ENCODE measurements at regions not wholly inside any gene's neighbourhood (a gene's known extent, or its start where the extent isn't known, plus 50 kb on each side); places are given as distances from the start of the nearest gene placed in this dataset.

GRCh38 chr15:26352406-26352805 is 420.5 kb downstream of the GABRB3 start:
- Histone ChIP-seq H3K79me2 (ENCODE audit: control insufficient read depth, insufficient read depth, low read length) (no peaks in the 10 kb centered on the region), H3K36me3 (replicated peaks in 1 of 2; ENCODE audit: control extremely low read depth in 1 of 2, control insufficient read depth in 1 of 2, extremely low read depth in 1 of 2, insufficient read depth in 2 of 2, low read length in 1 of 2) (no peaks in the 10 kb centered on the region), H3K27me3 (replicated peaks in 1 of 4; ENCODE audit: control extremely low read depth in 1 of 4, control insufficient read depth in 3 of 4, insufficient read depth in 4 of 4, low read length in 3 of 4) (no peaks in the 10 kb centered on the region), H3K4me1 (ENCODE audit: control insufficient read depth in 2 of 2, insufficient read depth in 2 of 2, low read length in 2 of 2) (no peaks in the 10 kb centered on the region), H2AFZ (ENCODE audit: insufficient read depth, low read depth, low read length, poor library complexity, severe bottlenecking) (no peak overlapping the region), H3K9ac (ENCODE audit: low read length) (no peak overlapping the region), H3K4me3 (ENCODE audit: control extremely low read depth in 1 of 5, extremely low read depth in 1 of 5, insufficient read depth in 1 of 5, low read depth in 2 of 5, low read length in 4 of 5) (no peak overlapping the region), H3K4me2 (replicated peaks; ENCODE audit: low read depth, low read length, poor library complexity, severe bottlenecking) (no peak overlapping the region), H4K20me1 (ENCODE audit: control insufficient read depth, insufficient read depth, low read length, poor library complexity, severe bottlenecking) (no peaks in the 10 kb centered on the region), H3K27ac (ENCODE audit: low read length in 2 of 2) (no peak overlapping the region), H3K9me3 (ENCODE audit: control extremely low read depth in 1 of 3, control insufficient read depth in 2 of 3, insufficient read depth in 1 of 3, low read length in 2 of 3) (peaks cover 0 to 12% (median 0%) of the 10 kb centered on the region in 3 donors)
- intact Hi-C loops (cut with micrococcal nuclease) = no loop called here
- no peak overlapping the region for H3K4me3 Mint-ChIP-seq
- DNase-seq (no peak), ATAC-seq (ENCODE audit: low read depth) (no peak)
- CTCF ChIA-PET = no interaction called here
- POLR2A ChIA-PET = no interaction called here
- no peaks in the 10 kb centered on the region for H3K4me1 Mint-ChIP-seq
- H3K27me3 Mint-ChIP-seq = no peaks in the 10 kb centered on the region
- peaks cover 3% of the 10 kb centered on the region for H3K9me3 Mint-ChIP-seq (ENCODE audit: insufficient read depth)
- no CpG with 5 or more reads among the region's 4 CpGs for WGBS (ENCODE audit: insufficient coverage)
- H3K27ac Mint-ChIP-seq = no peak overlapping the region
- TF ChIP-seq CTCF (IDR thresholded peaks at IDR 0.05) = no peak
- no peak for TF ChIP-seq EZH2 (IDR thresholded peaks at IDR 0.05; ENCODE audit: borderline replicate concordance, insufficient read depth, low read depth, low read length, poor library complexity, severe bottlenecking)

- H3K9ac ChIP-seq (ENCODE audit: low read length) = no peak overlapping the region
- POLR2A ChIA-PET = no interaction called here
- H3K4me3 Mint-ChIP-seq = no peak overlapping the region
- intact Hi-C loops (cut with micrococcal nuclease) = no loop called here
- H3K4me1 ChIP-seq (ENCODE audit: control insufficient read depth in 2 of 2, insufficient read depth in 2 of 2, low read length in 2 of 2) = no peaks in the 10 kb centered on the region
- H3K4me3 ChIP-seq (ENCODE audit: control extremely low read depth in 1 of 5, extremely low read depth in 1 of 5, insufficient read depth in 1 of 5, low read depth in 2 of 5, low read length in 4 of 5) = no peak overlapping the region
- CTCF ChIA-PET = no interaction called here
- H4K20me1 ChIP-seq (ENCODE audit: control insufficient read depth, insufficient read depth, low read length, poor library complexity, severe bottlenecking) = no peaks in the 10 kb centered on the region
- H3K27ac ChIP-seq (ENCODE audit: low read length in 2 of 2) = no peak overlapping the region
- no peaks in the 10 kb centered on the region for H3K36me3 ChIP-seq (replicated peaks in 1 of 2; ENCODE audit: control extremely low read depth in 1 of 2, control insufficient read depth in 1 of 2, extremely low read depth in 1 of 2, insufficient read depth in 2 of 2, low read length in 1 of 2)
- no peaks in the 10 kb centered on the region for H3K27me3 Mint-ChIP-seq
- H3K79me2 ChIP-seq (ENCODE audit: control insufficient read depth, insufficient read depth, low read length) = no peaks in the 10 kb centered on the region
- TF ChIP-seq CTCF (IDR thresholded peaks at IDR 0.05) (no peak), EZH2 (IDR thresholded peaks at IDR 0.05; ENCODE audit: borderline replicate concordance, insufficient read depth, low read depth, low read length, poor library complexity, severe bottlenecking) (no peak)
- no peak overlapping the region for H2AFZ ChIP-seq (ENCODE audit: insufficient read depth, low read depth, low read length, poor library complexity, severe bottlenecking)
- H3K4me2 ChIP-seq (replicated peaks; ENCODE audit: low read depth, low read length, poor library complexity, severe bottlenecking) = no peak overlapping the region
- H3K9me3 ChIP-seq (ENCODE audit: control extremely low read depth in 1 of 3, control insufficient read depth in 2 of 3, insufficient read depth in 1 of 3, low read length in 2 of 3) = no peaks in the 10 kb centered on the region
- DNase-seq = no peak
- no peak for ATAC-seq (ENCODE audit: low read depth)
- no peaks in the 10 kb centered on the region for H3K9me3 Mint-ChIP-seq (ENCODE audit: insufficient read depth)
- H3K27ac Mint-ChIP-seq = no peak overlapping the region
- H3K27me3 ChIP-seq (replicated peaks in 1 of 4; ENCODE audit: control extremely low read depth in 1 of 4, control insufficient read depth in 3 of 4, insufficient read depth in 4 of 4, low read length in 3 of 4) = no peaks in the 10 kb centered on the region
- H3K4me1 Mint-ChIP-seq = no peaks in the 10 kb centered on the region
These were observed 447.4 kb downstream of the GABRB3 start for GRCh38 chr15:26325495-26325894.
